ENCODE measurements at regions not wholly inside any gene's neighbourhood (a gene's known extent, or its start where the extent isn't known, plus 50 kb on each side); places are given as distances from the start of the nearest gene placed in this dataset.

DNA sequence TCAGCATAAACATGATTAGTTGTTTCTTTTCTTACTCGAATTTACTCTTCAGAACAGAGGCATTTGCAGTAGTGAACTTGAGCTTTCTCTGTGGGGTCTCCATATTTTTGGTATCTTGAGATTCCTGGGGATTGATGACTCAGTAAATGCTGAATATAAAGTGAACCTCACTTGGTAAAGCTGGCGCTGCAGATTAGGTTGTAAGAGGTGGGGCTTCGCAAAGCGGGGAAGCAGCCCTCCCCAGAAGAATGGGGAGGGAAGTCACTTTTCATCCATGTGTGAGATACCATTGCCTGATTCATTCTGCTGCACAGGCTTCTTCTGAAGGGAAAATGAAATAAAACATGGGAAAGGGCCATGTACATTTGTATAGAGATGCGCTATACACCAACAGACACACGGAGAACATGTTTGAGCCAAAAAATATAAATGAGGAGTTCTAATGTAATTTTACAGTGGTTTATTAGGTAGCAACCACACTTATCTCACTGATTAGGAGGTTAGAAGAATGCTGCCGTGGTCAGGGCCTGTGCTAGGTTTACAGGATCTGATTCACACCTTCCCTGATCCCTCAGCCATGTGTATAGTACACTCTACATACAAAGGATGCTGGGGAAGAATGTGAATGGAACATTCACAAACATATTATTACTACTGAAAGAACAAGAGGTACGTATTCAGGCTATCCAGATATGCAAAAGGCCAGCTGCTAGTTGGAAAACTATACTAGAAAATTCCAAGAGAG lies 63.5 kb downstream of the DNTTIP2 start:
- no peak for DNase-seq (ENCODE audit: low read depth)

DNA sequence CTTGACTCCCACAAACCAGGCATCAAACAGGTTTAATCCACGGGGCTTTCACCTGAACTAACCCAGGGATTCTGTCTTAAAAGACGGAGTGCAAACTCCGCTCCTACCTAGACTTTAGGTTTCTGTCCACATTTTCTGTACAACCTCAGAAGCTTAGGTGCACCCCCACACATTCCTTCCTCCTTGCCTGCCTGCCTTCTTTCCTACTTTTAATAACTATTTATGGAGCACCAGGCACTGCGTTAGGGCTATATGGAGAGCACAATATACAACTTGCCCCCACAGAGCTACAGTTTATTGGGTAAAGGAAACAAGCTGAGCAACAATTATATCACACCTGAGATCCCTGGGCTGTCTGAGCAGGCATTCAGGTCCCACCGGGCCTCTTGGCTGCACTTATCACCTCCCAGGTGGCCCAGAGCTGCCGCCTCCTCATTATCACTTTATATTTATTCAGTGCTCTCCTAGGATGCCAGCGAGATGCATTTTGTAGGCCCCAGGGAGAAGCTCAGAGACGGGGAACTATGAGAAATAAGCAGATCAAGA lies 64.1 kb downstream of the DNTTIP2 start:
- no peak for DNase-seq (ENCODE audit: low read depth)

DNA sequence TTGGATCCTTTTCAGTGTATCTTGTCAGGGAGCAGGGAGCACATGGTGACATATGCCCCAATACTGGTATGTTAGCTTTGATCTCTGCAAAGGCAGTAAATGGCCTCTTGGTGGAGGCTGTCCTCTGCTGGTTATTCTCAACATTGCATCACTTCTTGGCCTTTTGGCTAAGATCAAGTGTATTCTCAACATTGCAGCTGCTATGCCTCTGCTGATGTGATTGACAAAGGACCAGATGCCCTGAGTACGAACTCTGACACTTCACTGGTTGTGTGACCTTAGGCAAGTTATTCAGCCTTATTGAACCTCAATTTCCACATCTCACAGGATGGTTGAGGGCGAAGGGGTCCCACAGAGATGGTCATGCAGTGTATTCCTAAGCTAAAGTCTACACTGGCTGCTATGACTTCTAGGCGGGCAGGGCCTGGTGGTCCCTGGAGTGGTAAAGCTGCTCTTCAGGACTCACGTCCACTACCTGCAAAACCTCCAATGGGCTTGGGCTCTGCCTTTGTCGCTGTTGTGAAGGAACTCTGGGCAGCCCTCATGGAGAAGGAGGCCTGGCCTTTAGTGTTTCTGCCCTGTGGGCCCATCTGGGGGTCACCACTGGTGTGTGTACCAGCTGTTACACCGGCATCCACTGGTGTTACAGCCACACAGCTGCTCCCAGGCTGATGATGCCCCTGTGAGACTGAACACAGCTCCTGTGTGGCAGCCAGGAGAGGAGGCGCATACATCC lies 64.8 kb downstream of the DNTTIP2 start:
- DNase-seq (ENCODE audit: low read depth): peak; percentile 89

DNA sequence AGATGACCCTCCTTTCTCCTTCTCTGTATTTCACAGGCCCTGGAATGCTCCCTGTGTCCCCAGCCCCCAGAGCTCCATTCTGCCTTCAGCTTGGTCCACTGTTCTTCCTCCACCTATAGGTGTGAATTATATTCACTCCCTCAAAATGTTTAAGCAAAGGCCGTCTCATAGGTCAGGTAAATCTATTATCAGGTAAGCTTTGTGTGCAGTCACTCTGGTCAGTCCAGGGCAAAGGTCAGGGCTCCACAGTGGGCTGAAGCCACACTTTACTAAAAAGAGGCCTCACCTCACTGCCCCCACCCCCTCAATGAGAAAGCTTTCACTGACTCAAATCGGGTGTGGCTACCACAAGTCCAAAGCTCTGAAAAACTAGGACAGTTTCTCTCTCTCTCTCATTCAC lies 65.9 kb downstream of the DNTTIP2 start:
- no peak for DNase-seq (ENCODE audit: low read depth)

DNA sequence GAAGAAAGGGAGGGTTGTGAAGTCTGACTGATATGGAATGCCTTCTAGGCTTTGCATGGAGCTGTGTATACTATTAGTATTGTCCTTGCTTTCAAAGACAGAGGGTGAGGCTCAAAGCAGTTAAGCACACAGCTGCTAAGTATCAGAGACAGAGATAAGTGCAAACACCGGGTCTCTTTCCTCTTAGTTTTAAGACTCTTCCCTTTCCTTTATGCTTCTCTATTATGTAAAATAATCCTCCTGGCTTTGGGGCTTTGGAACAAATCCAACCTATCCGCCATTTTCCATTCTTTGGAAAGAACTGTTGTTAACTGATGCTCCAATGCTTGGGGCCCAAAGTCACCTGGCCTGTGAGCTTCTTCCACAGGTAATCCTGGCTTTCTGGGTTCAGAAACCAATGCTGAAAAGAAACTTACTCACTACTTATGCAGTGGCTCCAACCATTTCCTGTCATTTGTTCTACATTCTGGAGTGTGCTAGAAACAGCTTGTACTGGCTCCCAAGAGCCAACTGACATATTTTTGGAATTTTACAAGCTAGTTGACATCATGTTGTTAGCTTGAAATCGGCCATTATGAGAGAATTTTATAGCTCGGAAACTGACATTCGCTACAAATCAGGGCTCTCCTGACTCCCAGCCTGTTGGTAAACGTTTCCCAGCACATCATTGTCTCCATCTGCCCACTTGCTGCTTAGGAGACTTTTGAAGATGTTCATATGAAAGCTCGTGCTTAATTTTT lies 67.5 kb downstream of the DNTTIP2 start:
- no peak for DNase-seq (ENCODE audit: low read depth)

DNA sequence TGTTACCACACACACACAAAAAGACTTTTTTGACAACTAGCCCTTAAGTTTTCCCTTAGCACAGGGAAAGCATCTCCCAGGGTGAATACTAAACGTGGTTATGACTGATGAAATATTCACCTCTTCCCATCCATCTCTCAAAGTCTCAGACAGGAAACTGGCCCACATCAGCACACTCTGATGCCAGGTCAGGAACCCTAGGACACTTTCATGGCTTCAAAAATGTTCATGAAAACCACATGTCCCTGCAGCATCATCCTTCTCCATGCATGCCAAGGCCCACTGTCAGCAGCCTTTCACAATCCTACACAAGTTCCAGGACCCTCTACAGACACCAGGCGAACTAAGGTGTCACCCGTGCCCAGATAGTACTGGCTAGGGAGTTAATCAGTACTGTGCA lies 68.7 kb downstream of the DNTTIP2 start:
- no peak for DNase-seq (ENCODE audit: low read depth)

DNA sequence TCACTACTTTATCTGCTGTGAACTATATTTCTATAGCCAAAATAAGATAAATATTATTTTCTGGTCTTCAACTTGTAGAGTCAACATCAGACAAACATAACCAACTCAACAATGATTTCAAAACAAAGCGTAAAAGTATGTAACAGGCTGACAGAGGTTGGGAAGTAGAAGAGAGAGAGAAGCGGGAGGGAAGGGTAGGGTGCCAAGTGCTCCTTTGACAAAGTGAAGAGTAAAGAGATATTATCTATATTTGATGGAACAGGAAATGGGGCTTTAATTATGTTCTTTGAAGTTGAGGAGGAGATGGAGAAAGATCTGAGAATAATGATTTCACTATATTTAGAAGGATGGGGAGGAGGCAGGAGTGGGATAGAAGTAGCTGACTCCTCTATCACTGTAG lies 70.1 kb downstream of the DNTTIP2 start:
- DNase-seq (ENCODE audit: low read depth): no peak

DNA sequence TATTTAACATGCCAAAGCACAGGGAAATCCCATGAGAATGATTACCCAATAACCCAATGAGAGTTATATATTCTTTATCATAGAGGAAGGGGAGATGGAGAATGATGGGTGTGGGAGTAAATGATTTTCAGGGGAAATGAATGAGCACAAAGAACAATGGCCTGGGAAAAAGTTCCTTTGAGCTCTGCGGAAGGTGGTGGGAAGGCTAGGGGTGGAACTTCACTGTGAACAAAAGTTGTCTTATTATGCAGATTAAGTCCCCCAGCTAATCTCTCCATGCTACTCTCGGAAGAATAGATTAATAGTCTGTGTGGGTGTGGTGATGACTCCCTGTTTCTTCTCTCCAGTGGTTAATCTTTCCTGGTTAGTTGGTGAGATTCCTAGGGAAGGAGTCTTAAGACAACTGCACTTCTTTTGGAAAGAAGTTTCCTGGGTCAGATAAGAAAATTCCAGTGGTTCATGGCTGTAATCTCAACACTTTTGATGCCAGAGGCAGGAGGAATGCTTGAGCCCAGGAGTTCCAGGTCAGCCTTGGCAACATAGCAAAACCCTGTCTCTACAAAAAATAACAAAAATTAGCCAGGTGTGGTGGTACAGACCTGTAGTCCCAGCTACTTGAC lies 71.6 kb downstream of the DNTTIP2 start:
- no peak for DNase-seq (ENCODE audit: low read depth)

DNA sequence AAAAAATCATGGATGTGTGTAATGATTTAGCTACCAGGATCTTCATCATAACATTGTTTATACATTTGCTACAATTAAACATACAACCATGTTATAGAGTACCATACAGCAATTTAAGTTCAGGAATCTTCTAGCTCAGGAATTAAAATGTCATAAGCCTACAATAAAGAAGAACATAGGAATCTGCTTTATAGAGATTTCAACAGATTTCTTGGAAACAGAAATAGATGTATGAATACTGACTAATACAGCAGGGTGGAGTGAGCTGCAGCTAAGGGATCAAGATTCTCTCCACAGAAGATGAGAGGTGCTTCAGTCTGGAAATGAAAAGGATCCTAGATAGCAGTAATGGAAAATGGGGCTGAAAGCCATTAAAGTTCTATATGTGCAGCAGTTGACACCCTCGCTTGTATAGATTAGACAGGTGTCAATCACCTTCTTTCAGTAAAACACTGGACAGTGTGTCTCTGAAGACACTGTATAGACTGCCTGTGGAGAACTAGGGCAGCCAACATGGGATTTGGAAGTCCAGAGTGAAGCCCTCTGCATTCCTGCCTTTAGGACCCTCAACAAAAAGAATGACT lies 73.9 kb downstream of the DNTTIP2 start:
- DNase-seq (ENCODE audit: low read depth): no peak

DNA sequence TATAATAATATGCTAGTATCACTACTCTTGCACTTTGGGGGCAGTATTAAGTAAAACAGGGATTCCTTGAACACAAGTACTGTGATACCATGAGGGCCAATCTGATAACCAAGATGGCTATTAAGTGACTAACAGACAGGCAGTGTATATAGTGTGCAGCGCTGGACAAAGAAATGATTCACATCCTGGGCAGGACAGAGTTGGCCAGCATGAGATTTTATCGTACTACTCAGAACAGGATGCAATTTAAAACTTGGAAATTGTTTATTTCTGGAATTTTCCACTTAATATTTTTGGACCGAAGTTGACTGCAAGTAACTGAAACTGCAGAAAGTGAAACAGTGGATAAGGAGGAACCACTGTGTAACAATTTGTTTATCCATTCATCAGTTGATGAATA lies 74.6 kb downstream of the DNTTIP2 start:
- DNase-seq (ENCODE audit: low read depth): peak; percentile 83

DNA sequence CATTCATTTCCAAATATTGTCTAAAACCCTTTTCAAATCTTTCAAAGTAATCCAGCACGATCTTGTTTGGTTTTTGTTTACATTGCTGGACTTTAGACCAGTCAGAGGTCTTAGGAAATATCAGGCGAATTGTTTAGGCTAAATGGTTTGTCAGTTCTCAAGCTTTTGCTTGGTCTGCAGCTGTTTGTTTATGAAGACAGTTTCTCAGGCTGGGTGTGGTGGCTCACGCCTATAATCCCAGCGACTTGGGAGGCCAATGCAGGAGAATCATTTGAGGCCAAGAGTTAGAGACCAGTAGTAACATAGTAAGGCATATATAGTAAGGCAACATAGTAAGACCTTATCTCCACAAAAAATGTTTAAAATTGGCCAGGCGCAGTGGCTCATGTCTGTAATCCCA lies 77.5 kb downstream of the DNTTIP2 start:
- DNase-seq (ENCODE audit: low read depth): no peak

DNA sequence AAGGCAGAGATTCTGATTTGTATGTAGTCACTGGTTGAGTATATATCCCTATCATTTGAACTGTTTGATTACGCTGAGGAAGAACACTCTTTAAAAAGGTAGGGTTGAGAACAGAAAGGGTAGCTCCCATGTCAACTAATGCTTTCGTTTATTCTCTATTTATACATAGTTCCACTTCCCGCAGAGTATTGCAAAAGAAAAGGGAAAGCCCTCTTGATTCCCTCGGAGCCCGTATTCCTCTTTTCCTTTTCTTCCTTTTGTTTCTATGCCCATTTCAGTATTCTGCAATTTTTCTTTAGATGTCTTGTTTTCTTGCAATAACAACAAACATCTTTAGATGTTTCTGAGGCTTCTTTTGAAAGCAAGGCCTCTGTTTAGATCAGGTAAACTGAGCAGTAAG lies 78.2 kb downstream of the DNTTIP2 start:
- DNase-seq (ENCODE audit: low read depth): no peak

DNA sequence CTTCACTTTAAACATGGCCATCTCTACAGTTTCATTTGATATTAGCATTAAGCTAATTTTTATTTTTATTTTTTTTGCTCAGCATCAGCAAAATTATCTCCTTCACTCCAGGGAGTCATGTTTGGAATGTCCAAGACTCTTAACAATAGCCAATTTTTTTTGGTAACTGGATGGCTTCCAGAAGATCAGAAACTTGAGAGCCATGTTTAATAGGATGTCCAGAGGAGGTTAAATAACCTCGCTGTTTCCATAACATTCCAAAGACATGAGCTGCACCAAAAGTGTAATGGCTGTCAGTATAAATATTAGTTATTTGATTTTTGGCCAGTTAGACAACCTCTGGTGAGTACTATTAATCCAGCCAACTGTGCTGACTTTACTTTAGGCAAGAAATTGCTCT lies 80.7 kb downstream of the DNTTIP2 start:
- DNase-seq (ENCODE audit: low read depth): peak; percentile 95

DNA sequence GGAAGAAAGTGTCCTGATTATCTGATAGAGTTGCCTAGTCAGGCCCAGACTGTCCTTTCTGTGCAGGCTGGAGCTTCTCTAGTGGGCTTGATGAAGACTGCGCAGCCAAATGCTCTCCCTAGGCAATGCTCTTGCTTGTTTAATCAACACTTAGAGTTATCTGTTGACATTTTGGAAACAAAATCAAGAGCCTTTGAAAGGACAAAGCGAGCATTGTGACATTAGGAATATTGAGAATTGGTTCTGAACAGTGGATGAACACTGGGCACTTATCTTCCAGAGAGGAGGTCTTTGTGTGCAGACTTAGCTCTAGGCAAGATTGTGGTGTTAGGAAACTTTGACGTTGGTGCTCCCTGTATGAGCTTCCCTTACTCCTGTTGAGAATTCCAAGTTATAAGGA lies 94.5 kb downstream of the DNTTIP2 start:
- no peak for DNase-seq (ENCODE audit: low read depth)

DNA sequence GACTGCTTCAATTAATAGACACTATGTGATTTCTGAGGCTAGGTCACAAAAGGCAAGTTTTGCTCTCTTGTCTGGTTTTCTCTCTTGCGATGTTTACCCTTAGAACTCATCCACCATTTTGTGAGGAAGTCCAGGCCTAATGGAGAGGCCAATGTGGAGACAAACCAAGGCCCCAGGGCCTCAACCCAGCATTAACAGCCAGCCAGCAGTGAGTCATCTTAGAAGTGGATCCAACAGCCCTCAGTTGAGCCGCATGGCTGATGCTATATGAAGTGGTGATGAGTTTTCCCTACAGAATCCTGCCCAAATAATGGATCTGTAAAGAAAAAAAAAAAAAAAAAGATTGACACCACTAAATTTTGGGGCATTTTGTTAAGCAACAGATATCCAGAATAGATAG lies 95.1 kb downstream of the DNTTIP2 start:
- no peak for DNase-seq (ENCODE audit: low read depth)

DNA sequence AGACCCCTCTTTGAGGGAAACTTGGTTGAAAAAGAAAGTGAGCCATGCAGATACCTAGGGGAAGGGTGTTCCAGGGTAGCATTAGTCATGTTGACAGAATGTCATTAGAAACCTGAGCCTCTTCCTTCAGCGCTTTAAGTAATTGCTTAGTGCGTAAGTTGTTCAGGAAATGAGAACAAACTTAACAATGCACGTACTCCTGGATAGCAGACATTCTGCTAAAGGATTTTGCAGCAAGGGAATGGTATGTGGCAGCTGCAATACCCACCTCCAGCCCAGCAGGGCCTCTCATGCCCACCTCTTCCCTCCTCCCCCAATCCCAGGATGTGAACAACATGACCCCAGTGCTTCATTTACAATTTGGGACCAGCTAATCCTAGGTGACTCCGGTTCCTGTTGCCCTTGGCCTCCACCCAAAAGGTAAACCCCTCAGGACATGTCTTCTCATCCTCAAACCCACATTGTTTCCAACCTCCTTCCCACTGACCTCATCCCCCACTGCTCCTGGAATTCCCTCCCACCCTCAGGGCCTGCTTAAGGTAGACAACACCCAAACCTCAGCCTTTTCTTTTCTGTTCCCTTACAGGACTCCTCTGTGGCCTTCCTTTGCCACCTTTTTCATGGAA lies 98.0 kb upstream of the BCAR3 start:
- DNase-seq (ENCODE audit: low read depth): peak; percentile 79

DNA sequence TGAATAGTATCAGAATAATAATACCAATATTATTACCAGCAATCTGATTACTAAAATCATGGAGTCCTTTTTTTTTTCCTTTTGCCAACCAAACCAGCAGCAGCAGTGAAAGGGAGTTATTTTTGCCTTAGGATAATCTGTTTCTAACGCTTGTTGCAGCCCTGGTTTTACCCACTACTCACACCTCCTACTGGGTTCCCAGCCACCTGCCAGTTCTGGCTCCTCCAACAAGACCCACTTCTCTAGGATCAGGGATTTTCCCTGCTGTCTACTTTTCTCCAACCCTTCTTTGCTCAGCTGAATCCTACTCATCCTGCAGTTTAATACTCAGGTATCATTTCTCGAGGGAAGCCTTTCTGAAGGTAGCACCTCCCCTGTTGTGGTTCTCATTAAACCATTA lies 96.8 kb upstream of the BCAR3 start:
- DNase-seq (ENCODE audit: low read depth): no peak

DNA sequence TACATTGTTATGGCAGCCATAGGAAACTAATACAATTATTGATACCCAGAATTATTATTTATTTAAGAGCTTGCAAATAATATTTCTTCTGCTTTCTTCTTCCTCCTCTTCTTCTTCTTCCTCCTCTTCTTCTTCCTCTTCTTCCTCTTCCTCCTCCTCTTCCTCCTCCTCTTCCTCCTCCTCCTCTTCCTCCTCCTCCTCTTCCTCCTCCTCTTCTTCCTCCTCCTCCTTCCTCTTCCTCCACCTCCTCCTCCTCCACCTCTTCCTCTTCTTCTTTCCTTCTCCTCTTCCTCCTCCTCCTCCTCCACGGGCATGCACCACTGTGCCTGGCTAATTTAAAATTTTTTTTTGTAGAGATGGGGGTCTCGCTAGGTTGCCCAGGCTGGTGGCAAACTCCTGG lies 95.6 kb upstream of the BCAR3 start:
- no peak for DNase-seq (ENCODE audit: low read depth)

DNA sequence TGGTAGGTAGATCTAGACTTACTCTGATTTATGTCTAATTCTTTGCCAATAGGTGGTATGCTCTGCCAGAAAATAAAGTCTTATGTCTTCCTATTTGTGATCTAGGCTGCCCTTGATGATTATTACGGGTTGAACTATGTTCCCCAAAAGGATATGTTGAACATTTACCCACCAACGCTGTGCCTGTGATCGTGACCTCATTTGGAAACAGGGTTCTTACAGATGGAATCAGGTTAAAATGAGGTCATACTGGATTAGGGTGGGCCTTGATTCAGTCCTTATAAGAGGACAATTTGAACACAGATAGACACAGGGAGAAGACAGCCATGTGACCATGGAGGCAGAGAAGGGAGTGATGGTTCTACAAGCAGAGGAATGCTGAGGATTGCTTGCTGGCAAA lies 95.1 kb upstream of the BCAR3 start:
- DNase-seq (ENCODE audit: low read depth): no peak

DNA sequence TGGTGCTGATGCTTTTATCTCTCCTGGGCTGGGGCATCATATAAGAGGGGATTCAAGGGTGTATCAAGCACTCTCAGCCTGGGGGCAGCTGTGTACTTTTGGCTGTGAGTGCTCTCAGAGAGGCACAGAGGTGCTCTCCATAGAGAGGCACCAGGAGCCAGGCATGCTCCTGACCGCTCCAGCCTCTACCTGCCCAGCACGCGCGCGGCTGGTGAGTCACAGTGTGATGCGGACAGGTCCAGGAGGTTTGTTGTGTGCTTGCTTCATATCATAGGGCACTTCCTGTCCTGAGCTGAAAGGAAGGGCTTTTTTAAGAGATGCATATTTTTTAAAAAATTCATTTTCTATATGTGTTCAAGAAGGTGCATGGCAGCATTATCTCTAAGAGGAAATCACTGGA lies 93.6 kb upstream of the BCAR3 start:
- DNase-seq (ENCODE audit: low read depth): no peak

DNA sequence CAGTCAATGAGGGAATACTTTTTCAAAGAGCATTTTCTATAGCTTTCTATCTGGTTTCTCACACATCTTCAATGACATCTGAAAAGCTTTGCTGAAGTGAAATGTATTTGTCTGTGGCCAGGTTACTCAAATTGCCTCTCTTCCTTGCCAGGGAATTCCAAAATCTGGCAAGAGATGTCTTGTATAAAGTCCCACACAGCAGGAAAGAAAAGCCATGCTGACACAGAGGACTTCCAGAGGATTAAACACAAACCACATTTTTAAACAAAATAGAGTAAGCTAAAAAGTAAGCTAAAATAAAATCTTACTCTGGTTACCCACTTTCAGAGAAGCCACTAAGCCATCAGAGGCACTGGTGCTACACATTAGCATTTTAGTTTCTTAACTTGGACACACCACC lies 93.1 kb upstream of the BCAR3 start:
- DNase-seq (ENCODE audit: low read depth): no peak
